HL-60 (cell line): ENCODE measurements at regions not wholly inside any gene's neighbourhood (a gene's known extent, or its start where the extent isn't known, plus 50 kb on each side); places are given as distances from the start of the nearest gene placed in this dataset.
"Not testable (repeated sequence)": the region's sequence is repeated elsewhere in the genome, so short reads cannot be mapped to it uniquely, and the experiment has no call there.

Experiments used
- DNase-seq, 2 experiments: peaks; one replicate each; pipeline ENCODE4 v3.0.0-alpha.2; 2010 to 2020; ENCODE audit warnings: low read depth in 1 of 2, low spot score in 1 of 2
- H3K27ac ChIP-seq: fragments of 250-450 bp; sonication (Bioruptor Pico); replicated peaks from 2 replicates; pipeline ENCODE4 v1.5.1; 2020; ENCODE audit warnings: mild to moderate bottlenecking, moderate library complexity
- H3K27me3 ChIP-seq: fragments of 250-450 bp; sonication (Bioruptor Pico); 2 replicates; pipeline ENCODE4 v1.5.1; 2021; ENCODE audit warnings: mild to moderate bottlenecking, moderate library complexity; ENCODE audit not compliant: insufficient read depth, poor library complexity, severe bottlenecking
- H3K4me3 ChIP-seq: replicated peaks from 2 replicates; pipeline ENCODE4 v1.5.1; 2011; ENCODE audit warnings: mild to moderate bottlenecking, control low read depth, low read length; ENCODE audit not compliant: insufficient read depth
- CTCF ChIP-seq: IDR thresholded peaks from one replicate; pipeline ENCODE4 v1.5.1; 2011; ENCODE audit warnings: low read length, control low read depth, inconsistent platforms; ENCODE audit not compliant: insufficient read depth
- GABPA ChIP-seq: IDR thresholded peaks from 2 replicates; pipeline ENCODE4 v1.6.1; 2012; ENCODE audit warnings: low read depth
- POLR2AphosphoS5 ChIP-seq: IDR thresholded peaks from 2 replicates; pipeline ENCODE4 v1.6.1; 2012; ENCODE audit warnings: low read depth
- REST ChIP-seq: IDR thresholded peaks from 2 replicates; pipeline ENCODE4 v1.6.1; 2012; ENCODE audit warnings: low read depth; ENCODE audit not compliant: insufficient replicate concordance
- SPI1 ChIP-seq: IDR thresholded peaks from 2 replicates; pipeline ENCODE4 v1.6.1; 2012; ENCODE audit warnings: low read depth, mild to moderate bottlenecking, borderline replicate concordance

- Histone ChIP-seq H3K27me3 (no peaks in the 10 kb centered on the region), H3K27ac (no peak overlapping the region), H3K4me3 (no peak overlapping the region)
- TF ChIP-seq SPI1 = no peak
- TF ChIP-seq CTCF = no peak
- TF ChIP-seq POLR2AphosphoS5 = no peak
- no peak for TF ChIP-seq GABPA
- no peak for TF ChIP-seq REST
- no peak for DNase-seq
Measured at GRCh38 chr11:23789200-23789853, 707.5 kb upstream of the LUZP2 start.

- DNase-seq = no peak
- no peak for TF ChIP-seq GABPA
- TF ChIP-seq SPI1 = no peak
- no peak for TF ChIP-seq REST
- TF ChIP-seq POLR2AphosphoS5 = no peak
- TF ChIP-seq CTCF = no peak
- no peaks in the 10 kb centered on the region for H3K27me3 ChIP-seq
- no peak overlapping the region for H3K4me3 ChIP-seq
- no peak overlapping the region for H3K27ac ChIP-seq
Measured at GRCh38 chr11:23789938-23790371, 706.9 kb upstream of the LUZP2 start.

- no peak overlapping the region for H3K27ac ChIP-seq
- DNase-seq = no peak
- no peaks in the 10 kb centered on the region for H3K27me3 ChIP-seq
- TF ChIP-seq SPI1 (no peak), REST (no peak), GABPA (no peak), CTCF (no peak), POLR2AphosphoS5 (no peak)
- no peak overlapping the region for H3K4me3 ChIP-seq
Measured at GRCh38 chr11:23797624-23798419, 699.0 kb upstream of the LUZP2 start.

- not testable (repeated sequence) for H3K27ac ChIP-seq, DNase-seq, H3K4me3 ChIP-seq, H3K27me3 ChIP-seq
Measured at GRCh38 chr11:23834306-23834705, 662.5 kb upstream of the LUZP2 start.
